ENCODE measurements at regions not wholly inside any gene's neighbourhood (a gene's known extent, or its start where the extent isn't known, plus 50 kb on each side); places are given as distances from the start of the nearest gene placed in this dataset.

DNA sequence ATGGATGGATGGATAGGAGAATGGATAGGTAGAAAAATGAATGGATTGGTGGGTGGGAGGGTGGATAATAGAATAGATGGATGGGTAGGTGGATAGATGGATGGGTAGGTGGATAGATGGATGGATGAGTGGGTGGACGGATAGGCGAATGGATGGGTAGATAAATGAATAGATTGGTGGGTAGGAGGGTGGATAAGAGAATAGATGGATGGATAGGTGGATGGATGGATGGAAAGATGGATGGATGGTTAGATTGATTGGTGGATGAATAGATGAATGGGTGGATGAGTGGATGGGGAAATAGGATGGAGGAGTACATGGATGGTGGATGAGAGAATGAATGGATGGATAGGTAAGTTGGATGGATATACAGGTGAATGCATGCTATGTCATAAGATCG, 110.5 kb downstream of the CEBPB start:
- DNase-seq (ENCODE audit: low read depth): no peak

DNA sequence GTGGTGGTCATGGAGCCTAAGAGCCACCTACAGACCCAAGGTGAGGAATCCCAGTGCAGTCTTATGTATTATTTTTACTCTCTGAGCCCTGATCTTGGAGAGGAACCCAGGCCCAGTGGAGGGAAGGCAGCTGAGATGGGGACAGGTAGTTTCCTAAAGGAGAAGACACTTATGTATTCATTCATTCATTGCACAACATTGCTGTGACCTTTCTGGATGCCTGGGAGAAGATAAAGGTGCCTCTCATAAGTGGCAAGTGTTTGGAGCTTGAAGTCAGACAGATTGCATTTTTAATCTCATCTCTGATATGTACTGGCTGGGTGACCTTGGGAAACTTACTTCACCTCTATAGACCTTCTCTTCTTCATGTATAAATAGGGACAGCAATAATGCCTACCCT, 111.1 kb downstream of the CEBPB start:
- no peak for DNase-seq (ENCODE audit: low read depth)

- DNase-seq (ENCODE audit: low read depth): no peak
Measured at GRCh38 chr20:50302341-50303057, 111.9 kb downstream of the CEBPB start.

DNA sequence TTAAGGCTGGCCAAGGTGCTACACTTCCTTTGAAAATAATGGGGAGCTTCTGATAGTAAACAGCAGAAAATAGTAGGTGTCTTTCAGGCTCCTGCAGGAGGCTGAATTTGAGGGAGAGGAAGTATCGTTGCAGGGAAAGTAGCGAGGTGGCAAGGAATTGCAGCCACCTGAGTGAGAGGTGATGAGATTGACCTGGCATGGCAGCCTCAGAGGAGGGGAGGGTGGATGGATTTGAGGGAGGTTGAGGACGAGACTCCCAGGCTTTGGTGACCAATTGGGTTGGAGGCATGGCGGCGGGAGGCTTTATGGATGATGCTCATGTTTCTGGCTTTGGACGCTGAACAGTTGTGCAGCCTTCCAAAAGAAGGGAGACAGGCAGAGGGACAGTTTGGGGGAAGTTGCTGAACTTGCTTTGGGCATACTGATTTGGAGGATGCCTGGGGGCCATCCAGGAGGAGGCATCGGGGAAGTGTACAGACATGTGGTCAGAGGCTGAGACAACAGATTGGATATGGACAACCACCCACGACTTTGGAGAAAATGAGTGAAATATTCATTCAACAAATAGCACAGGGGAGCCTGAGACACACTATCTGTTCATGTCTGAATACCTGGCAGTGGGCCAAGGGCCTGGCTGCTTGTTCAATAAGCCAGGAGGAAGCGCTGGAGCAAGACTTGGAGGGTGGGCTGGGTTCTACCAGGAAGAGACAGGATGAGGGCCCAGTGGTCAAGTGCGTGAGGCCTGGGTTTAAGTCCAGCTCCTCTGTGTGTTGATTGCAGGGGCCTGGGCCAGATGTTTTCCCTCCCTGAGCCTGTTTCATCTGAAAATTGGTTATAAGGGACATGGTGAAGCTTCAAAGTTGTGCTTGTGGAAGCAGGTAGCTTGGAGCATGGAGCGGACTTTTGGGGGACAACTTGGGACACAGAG, 113.2 kb downstream of the CEBPB start:
- no peak for DNase-seq (ENCODE audit: low read depth)

DNA sequence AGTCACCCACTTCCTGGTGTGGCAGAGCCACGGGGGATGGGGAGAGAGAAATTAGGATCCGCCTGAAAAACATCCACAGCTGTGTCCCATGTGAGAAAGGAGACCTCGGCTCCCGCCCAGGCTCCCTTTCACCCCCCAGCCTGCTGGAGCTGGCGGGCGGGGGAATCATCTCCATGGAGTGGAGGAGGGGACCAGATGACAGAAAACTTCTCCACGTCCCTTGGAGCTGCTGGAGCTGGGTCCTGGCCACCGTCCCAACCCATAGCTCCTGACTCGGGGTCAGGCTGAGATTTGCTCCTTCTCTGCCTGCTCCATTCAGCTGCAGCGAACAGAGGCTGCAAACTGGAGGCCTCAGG, 113.8 kb downstream of the CEBPB start:
- no peak for DNase-seq (ENCODE audit: low read depth)

- DNase-seq (ENCODE audit: low read depth): no peak
Measured at GRCh38 chr20:50304923-50305635, 114.4 kb downstream of the CEBPB start.

GRCh38 chr20:50305636-50306477, 115.2 kb downstream of the CEBPB start:
- no peak for DNase-seq (ENCODE audit: low read depth)

DNA sequence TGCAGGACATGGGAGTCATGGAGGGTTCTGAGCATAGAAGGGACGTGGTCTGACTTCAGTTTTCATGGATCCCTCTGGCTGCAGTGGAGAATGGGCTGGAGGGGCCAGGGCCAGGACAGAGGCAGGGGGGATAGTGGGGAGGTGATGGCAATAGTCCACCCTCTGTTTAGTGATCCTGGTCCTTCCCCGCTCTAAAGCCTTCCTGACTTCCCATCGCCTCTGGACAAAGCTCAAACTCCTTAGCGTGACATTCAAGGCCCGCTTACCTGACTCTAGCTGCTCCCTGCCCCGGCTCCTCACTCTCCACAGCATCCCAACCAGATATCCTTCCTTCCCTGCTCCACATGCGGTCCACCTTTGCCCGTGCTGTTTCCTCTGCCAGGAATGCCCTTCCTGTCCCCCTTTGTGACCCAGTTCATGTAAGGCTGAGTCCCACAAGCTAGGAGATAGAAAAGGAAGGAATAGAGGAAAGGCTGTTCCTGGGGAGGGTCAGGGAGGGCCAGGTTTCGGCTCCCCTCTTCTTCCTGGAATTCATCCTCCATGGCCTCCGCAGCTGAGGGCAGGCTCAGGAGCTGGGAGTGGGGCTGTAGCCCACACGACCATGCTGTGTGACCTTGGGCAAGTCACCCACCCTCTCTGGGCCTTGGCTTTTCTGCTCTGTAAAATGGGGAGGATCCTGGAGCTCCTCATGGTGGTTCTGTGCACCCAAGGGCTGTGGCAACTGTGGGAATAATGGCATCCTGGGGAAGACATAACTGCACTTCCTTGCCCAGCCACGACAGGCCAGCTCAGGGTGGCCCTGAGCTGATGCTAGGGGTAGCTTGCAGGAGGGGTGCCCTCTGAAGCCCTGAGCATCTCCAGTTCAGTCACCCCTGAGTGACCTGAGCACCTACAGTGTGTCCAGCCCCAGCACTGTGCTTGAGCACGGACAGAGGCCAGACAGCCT, 116.1 kb downstream of the CEBPB start:
- DNase-seq (ENCODE audit: low read depth): no peak

- no peak for DNase-seq (ENCODE audit: low read depth)
Measured at GRCh38 chr20:50308166-50308512, 117.5 kb downstream of the CEBPB start.

- DNase-seq (ENCODE audit: low read depth): no peak
Measured at GRCh38 chr20:50308513-50309279, 118.1 kb downstream of the CEBPB start.

DNA sequence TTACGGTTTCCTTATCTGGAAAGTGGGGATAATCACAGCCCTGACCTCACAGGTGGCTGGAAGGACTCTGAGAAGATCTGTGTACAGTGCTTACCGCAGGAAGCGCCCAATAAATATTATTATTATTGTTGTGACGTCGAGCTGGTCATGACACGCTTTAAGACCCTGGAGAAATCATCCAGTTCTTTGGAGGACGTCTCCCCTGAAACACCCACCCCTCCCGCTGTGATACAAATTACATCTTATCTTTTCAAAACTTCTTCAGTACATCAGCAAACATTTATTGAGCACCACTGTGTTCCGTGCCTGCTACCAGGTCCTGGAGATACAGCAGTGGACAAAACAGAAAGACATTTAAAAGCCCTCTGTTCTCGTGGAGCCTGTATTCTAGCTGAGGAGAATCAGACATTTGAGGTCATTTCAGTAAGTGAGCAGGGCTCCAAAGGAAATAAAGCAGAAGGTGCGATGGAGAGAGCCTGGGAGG, 118.7 kb downstream of the CEBPB start:
- no peak for DNase-seq (ENCODE audit: low read depth)

DNA sequence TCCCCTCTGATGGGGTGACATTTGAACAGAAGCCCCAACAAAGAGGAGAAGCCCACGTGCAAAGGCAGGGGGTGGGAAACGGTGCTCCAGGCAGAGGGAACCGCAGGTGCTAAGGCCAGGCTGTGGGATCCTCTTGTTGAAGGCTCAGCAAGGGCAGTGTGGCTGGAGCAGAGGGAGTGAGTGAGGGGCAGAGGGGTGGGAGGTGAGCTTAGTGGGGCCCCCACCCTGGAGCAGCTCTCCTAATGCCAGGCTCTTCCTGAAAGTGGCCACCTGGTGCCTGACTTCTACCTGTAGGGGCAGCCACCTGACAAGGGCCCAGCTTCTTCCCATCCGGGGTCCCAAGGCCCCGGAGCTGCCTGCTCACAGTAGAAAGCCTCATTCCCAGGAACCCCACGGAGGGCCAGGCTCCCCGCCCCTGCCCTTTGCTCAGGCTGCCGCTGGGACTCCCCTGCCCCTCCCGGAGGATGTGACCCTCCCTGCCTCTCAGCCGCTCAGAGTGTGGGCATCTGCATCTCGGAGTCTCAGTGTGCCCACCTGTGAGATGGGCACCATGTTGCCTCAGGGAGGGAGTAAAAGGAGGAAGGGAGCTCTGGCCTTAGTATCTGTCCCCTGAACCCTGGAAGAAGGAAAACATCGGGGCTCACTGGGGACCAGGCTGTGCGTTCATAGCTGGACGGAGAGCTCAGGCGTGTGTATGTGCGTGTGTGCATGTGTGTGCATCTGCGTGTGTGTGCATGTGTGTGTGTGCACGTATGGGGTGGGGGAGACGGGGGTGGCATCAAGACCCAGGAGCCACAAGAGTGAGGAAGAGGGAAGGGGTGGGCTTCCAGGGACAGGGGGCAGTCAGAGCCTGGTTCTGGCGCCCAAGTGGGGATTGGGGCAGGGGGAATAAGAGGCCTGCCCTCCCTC, 119.4 kb downstream of the CEBPB start:
- no peak for DNase-seq (ENCODE audit: low read depth)

DNA sequence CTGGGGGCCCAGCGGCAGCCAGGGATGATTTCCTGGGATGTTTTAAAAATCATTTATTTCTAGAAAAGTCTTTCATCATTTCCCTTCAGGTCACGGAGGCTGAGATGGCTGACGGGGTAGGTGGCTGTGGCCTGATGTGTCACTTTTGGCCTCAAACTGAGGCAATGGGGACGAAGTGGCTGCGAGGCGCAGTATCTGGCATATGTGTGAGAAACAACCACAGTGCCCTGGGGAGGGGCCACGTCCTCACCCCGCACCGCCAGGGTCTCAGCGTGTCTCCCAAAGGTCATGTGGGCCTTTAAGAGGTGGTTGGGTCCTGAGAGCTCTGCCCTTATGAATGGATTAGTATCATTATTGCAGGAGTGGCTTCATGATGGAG, 120.0 kb downstream of the CEBPB start:
- DNase-seq (ENCODE audit: low read depth): no peak

GRCh38 chr20:50311308-50312001, 120.8 kb downstream of the CEBPB start:
- no peak for DNase-seq (ENCODE audit: low read depth)

GRCh38 chr20:50312002-50312681, 121.5 kb downstream of the CEBPB start:
- no peak for DNase-seq (ENCODE audit: low read depth)

GRCh38 chr20:50312682-50313521, 122.3 kb downstream of the CEBPB start:
- DNase-seq (ENCODE audit: low read depth): no peak

- no peak for DNase-seq (ENCODE audit: low read depth)
Measured at GRCh38 chr20:50313522-50313820, 122.8 kb downstream of the CEBPB start.

Measured in activated T-helper 1 cell treated with Interleukin-2 at 50 U/mL for 16 hours (primary cell).